Mesodermal cell (in vitro differentiated cells): ENCODE measurements at regions not wholly inside any gene's neighbourhood (a gene's known extent, or its start where the extent isn't known, plus 50 kb on each side); places are given as distances from the start of the nearest gene placed in this dataset.

Source experiments
- H3K27ac ChIP-seq: 2 replicates; pipeline ENCODE4 v1.7.0; 2013; ENCODE audit warnings: mild to moderate bottlenecking, low read depth, low read length, moderate library complexity; ENCODE audit not compliant: severe bottlenecking
- H3K36me3 ChIP-seq: 2 replicates; pipeline ENCODE4 v1.7.1; 2013; ENCODE audit warnings: mild to moderate bottlenecking, low read length, moderate library complexity; ENCODE audit not compliant: control insufficient read depth, insufficient read depth
- H3K4me1 ChIP-seq: one replicate; pipeline ENCODE4 v1.7.1; 2013; ENCODE audit warnings: mild to moderate bottlenecking, low read length; ENCODE audit not compliant: insufficient read depth, control insufficient read depth, poor library complexity, severe bottlenecking
- H3K4me3 ChIP-seq: 2 replicates; pipeline ENCODE4 v1.7.0; 2013; ENCODE audit warnings: low read length, control low read depth, mild to moderate bottlenecking; ENCODE audit not compliant: insufficient read depth, poor library complexity, severe bottlenecking; ENCODE audit errors: extremely low read depth
- H3K9me3 ChIP-seq: 2 replicates; pipeline ENCODE4 v1.7.1; 2013; ENCODE audit warnings: mild to moderate bottlenecking, low read length, moderate library complexity; ENCODE audit not compliant: control insufficient read depth
- WGBS, 2 experiments: methylation state at CpG; one replicate each; pipeline ENCODE4 v1.1.5; 2013; ENCODE audit warnings: missing lambda C conversion rate in 2 of 2; ENCODE audit not compliant: insufficient coverage in 2 of 2; 5-methylcytosine and 5-hydroxymethylcytosine counted together

DNA sequence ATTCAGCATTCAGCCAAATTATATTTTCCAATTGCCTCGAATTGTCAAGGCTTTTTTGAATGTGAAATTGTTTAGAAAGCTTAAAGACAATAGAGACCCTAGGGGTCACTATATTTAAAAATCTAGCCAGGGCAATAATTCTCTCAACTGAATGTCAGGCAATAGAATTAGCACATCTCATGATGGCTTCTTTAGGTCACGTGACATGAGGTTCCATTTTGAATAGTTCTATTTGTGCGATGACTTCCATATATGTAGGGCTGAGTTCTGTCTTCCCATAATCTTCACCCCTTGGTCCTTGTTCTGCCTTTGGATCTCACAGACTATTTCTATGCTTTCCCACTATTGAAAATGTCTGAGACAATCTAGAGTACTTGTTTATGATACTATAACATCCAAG is 527.7 kb upstream of the KIRREL3 start:
- no peaks in the 10 kb centered on the region for H3K9me3 ChIP-seq
- 70 to 100% methylated on average over 1 to 2 of the region's 3 CpGs for WGBS, 2 experiments

DNA sequence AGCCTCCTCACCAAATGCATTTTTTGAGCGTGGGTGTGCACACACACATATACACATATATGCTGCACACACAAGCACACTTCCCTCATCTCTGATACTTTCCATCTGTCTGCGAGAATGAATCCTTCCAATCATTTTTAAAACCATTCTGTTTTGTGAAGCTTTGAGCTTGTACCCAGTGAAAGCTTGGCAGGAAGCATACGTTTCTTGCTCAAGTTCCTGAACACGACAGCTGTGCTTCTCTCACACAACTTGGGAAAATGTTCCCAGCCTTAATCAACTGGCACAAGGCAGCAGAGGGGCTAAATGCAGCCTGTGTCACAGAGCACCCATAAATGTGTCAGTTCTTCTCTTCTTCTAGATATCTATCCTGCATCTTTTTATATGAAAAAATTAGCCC is 524.0 kb upstream of the KIRREL3 start:
- no peak overlapping the region for H3K4me3 ChIP-seq
- WGBS, 2 experiments, result 84 to 86% methylated on average over 4 of the region's 4 CpGs
- H3K36me3 ChIP-seq, result no peaks in the 10 kb centered on the region
- no peaks in the 10 kb centered on the region for H3K9me3 ChIP-seq
- H3K27ac ChIP-seq, result no peak overlapping the region
- peaks cover 6% of the 10 kb centered on the region for H3K4me1 ChIP-seq

More for the DNA sequence above, 527.7 kb upstream of the KIRREL3 start:
- Histone ChIP-seq H3K4me3 (no peak overlapping the region), H3K36me3 (no peaks in the 10 kb centered on the region), H3K4me1 (no peaks in the 10 kb centered on the region), H3K27ac (no peak overlapping the region)

DNA sequence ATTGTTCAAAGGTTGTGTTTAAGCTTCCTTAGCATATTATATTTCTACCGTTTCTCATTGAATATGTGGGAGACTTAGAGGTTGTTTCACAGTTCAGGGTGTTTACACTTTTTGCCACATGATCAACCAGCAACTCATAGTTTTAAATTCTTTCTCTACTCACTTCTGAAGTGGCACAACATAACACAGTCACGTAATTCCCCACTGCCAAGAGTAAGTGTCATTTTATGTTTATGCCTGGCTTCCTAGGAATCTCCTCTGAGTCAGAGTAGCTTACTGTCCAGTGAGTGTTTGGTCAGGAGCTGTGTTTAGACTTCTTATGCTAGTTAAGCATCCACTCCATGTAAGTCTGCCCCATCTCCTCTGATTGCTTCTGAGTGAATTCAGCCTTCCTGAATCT is 520.8 kb upstream of the KIRREL3 start:
- Histone ChIP-seq H3K36me3 (no peaks in the 10 kb centered on the region), H3K27ac (peak overlapping the region; percentile 33), H3K4me3 (no peak overlapping the region), H3K4me1 (peaks cover 6% of the 10 kb centered on the region), H3K9me3 (no peaks in the 10 kb centered on the region)
- no CpG with 5 or more reads among the region's 2 CpGs for WGBS, 2 experiments

DNA sequence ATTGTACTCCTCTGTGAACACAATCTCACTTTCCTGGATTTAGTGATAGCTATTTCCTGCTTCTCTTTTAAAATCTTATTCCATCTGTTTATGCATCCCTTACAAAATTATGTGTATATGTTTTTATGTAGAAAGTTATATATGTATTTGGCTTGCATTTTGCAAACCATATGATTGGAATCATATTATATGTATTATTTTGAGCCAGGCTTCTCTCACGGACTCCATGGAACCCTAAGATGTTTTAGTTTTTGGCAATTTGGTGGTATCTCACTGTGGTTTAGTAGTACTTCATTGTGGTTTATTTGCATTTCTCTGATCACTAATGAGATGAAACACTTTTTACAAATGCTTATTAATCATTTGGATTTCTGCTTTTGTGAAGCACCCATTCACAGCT is 507.3 kb upstream of the KIRREL3 start:
- H3K4me3 ChIP-seq, result no peak overlapping the region
- no peaks in the 10 kb centered on the region for H3K36me3 ChIP-seq
- no peaks in the 10 kb centered on the region for H3K4me1 ChIP-seq
- H3K27ac ChIP-seq, result no peak overlapping the region
- no peaks in the 10 kb centered on the region for H3K9me3 ChIP-seq
- 100% methylated on average over 1 of the region's 1 CpG; no CpG with 5 or more reads in 1 of the 2 experiments for WGBS, 2 experiments

DNA sequence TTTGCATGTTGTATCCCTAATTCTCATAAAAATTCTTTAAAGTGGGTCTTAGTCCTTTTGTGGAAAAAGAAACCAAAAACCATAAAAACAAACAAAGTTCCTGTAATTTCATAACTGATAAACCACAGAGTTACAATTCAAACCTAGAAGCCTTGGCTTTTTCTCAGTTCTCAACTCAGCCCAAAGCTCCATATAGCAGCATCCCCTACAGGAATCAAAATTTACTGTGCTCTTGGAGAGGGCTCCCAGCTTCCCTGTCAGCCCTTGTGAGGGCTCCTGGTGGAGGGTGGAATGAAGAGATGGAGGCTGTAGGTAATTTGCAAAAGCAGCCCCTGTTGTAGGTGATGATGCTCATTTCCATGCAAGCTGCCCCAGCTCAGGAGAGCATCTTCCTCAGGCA is 506.1 kb upstream of the KIRREL3 start:
- H3K9me3 ChIP-seq, result no peaks in the 10 kb centered on the region
- H3K4me1 ChIP-seq, result no peaks in the 10 kb centered on the region
- no peak overlapping the region for H3K27ac ChIP-seq
- no peaks in the 10 kb centered on the region for H3K36me3 ChIP-seq
- no peak overlapping the region for H3K4me3 ChIP-seq

DNA sequence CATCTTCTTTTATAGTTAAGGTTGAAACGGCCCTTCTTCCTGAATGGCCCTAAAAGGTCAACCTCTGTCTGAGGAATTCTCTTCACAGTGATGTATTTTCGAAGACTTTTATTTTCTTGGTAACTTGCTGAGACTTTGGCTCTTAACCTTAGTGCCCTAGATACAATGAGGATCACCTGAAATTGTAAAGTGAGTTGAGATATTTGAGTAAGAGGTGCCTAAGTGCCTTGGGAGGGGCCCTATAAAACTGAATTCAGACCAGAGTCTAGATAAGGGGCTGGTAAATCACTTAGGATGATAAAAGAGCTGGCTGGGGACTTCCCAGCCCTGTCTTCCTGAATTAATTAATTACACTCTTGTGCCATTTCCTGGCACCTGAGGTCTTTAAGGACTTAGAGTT is 505.6 kb upstream of the KIRREL3 start:
- 80% methylated on average over 1 of the region's 2 CpGs; no CpG with 5 or more reads in 1 of the 2 experiments for WGBS, 2 experiments

DNA sequence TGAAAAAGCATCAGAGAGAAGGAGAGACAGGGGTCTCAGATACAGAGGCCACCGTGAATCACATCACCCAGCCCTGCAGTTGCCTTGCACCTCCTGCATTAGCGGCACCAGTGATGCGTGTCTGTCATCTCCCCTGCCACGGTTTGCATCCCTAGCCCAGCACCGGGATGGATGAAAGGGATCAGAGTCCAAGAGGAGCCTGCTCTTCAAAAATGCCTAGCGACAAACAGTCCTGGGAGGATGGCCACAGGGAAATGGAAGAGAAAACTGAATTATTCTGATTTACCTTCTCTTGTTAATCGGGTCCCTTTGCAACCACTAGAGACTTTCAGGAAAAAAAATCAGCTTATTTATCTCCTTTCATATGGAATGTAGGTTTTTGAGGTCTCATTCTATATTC is 495.6 kb upstream of the KIRREL3 start:
- H3K4me1 ChIP-seq, result no peaks in the 10 kb centered on the region
- no peaks in the 10 kb centered on the region for H3K9me3 ChIP-seq
- 88 to 97% methylated on average over 5 to 6 of the region's 7 CpGs for WGBS, 2 experiments
- no peaks in the 10 kb centered on the region for H3K36me3 ChIP-seq
- H3K4me3 ChIP-seq, result no peak overlapping the region
- H3K27ac ChIP-seq, result no peak overlapping the region

More for the DNA sequence above, 505.6 kb upstream of the KIRREL3 start:
- H3K4me1 ChIP-seq, result no peaks in the 10 kb centered on the region
- no peaks in the 10 kb centered on the region for H3K9me3 ChIP-seq
- H3K27ac ChIP-seq, result no peak overlapping the region
- no peak overlapping the region for H3K4me3 ChIP-seq
- H3K36me3 ChIP-seq, result no peaks in the 10 kb centered on the region

DNA sequence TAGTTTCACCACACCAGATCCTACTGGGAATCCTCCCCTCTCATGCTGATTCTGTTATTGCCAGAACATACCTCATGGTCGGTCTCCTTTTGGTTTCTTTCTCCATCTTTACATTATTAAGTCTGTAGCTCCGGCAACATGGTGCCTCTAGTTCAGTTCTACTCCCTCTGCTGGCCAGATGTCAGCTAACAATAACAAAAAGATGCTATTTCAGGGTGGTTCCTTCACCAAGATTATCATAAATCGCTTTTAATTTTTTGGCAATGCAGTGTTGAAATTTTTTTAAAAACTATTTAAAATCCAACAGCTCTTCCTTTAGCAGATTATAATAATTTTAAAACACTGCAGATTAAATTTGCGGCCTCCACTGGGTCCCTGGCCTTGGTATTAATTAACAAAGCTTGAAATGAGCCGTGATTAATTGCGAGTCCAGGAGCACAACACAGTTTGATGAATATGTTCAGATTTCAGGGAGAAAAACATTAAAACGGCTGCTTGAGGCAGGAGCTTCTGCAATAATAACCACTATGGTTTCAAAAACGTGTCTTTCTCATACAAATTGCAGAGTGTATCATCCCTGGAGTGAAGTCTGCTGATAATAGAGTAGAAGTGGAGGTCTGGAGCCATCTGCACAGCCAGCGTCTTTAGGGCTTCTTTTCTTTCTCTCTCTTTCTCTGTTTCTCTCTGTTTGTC is 492.9 kb upstream of the KIRREL3 start:
- H3K27ac ChIP-seq, result no peak overlapping the region
- H3K9me3 ChIP-seq, result no peaks in the 10 kb centered on the region
- 73 to 81% methylated on average over 5 of the region's 9 CpGs for WGBS, 2 experiments
- H3K36me3 ChIP-seq, result no peaks in the 10 kb centered on the region
- no peaks in the 10 kb centered on the region for H3K4me1 ChIP-seq
- H3K4me3 ChIP-seq, result no peak overlapping the region

DNA sequence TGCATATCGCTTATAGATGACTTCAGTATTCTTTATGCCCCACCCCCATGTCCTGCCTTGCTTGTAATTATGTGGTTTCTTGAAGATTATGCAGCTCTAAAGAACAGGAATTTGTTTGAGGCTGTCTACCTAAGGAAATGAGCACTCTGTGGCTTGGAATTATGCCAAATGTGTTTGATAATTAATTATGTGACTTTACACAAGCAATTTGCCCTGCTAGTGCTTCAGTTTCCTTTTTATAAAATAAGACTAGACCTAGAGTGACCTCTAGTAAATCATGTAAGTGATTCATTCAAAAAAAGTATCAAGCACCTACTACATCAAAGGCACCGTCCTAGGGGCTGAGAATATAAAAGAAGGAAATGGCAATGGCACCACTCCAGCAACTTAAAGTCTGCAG is 491.5 kb upstream of the KIRREL3 start:
- Histone ChIP-seq H3K4me1 (no peaks in the 10 kb centered on the region), H3K9me3 (no peaks in the 10 kb centered on the region), H3K4me3 (no peak overlapping the region), H3K27ac (no peak overlapping the region), H3K36me3 (no peaks in the 10 kb centered on the region)
- no CpG with 5 or more reads among the region's 2 CpGs for WGBS, 2 experiments

DNA sequence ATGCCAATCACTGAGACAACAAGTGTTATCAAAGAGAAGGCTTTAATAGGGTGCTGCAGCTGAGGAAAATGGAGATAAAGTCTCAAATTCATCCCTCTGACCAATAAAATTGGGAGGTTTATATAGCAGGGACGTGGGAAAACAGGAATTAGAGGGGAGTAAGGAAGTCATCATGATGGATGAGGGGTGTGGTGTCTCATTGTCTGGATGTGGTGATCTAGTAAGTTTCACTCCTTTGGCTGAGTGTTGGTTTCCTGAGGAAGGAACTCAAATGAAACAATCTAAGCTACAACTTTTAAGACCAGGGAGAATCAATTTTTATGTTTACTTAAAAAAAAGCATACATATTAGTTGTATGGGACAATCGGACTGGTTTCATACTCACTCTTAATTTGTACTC is 491.0 kb upstream of the KIRREL3 start:
- Histone ChIP-seq H3K27ac (no peak overlapping the region), H3K9me3 (no peaks in the 10 kb centered on the region), H3K36me3 (no peaks in the 10 kb centered on the region), H3K4me3 (no peak overlapping the region), H3K4me1 (no peaks in the 10 kb centered on the region)
- 40% methylated on average over 1 of the region's 2 CpGs; no CpG with 5 or more reads in 1 of the 2 experiments for WGBS, 2 experiments

DNA sequence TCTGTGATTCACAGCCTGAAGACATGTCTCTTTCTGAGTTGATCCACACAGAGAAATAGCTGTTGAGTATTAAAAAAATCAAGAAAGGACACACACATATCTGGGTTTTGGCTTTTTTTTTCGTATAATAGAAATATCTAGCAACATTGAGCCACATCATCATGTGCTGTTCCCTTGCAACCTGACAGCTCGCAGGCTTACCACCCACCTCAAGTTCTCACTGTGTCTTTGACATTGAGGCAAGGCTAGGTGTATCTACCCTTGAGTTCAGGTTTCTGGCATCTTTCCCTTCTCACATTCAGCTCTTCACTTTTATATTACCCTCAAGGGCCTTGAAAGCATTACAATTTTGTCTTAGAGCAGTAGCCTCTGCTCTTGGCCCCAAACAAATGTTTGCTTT is 490.3 kb upstream of the KIRREL3 start:
- no peaks in the 10 kb centered on the region for H3K4me1 ChIP-seq
- WGBS, 2 experiments, result 83 to 100% methylated on average over 1 of the region's 2 CpGs
- H3K9me3 ChIP-seq, result no peaks in the 10 kb centered on the region
- no peak overlapping the region for H3K27ac ChIP-seq
- H3K36me3 ChIP-seq, result no peaks in the 10 kb centered on the region
- H3K4me3 ChIP-seq, result no peak overlapping the region
